CD8-positive, alpha-beta memory T cell (primary cell): ENCODE measurements at regions not wholly inside any gene's neighbourhood (a gene's known extent, or its start where the extent isn't known, plus 50 kb on each side); places are given as distances from the start of the nearest gene placed in this dataset.

Source experiments
- CTCF ChIA-PET: fragments of 350-600 bp; sonication (Branson Sonifier 250); formaldehyde crosslinking; loops from one replicate; lab custom pipeline; 2021; ENCODE audit warnings: antibody characterized with exemption; lab: Charles Lee
- POLR2A ChIA-PET: fragments of 350-600 bp; sonication (Branson Sonifier 250); formaldehyde crosslinking; loops from one replicate; lab custom pipeline; 2021; ENCODE audit warnings: antibody characterized with exemption; lab: Charles Lee
- DNase-seq, 5 donors: peaks; one replicate each; pipeline versions ENCODE4 v3.0.0 to v3.0.0-alpha.2; 2020 to 2022; ENCODE audit warnings: mixed read lengths in 1 of 5
- H3K27ac ChIP-seq: one replicate; pipeline ENCODE4 v1.7.0; 2013; ENCODE audit warnings: low read depth, mild to moderate bottlenecking, low read length, moderate library complexity
- H3K27me3 ChIP-seq: 2 replicates; pipeline ENCODE4 v1.7.0; 2013; ENCODE audit warnings: low read length, mild to moderate bottlenecking; ENCODE audit not compliant: insufficient read depth, poor library complexity, severe bottlenecking
- H3K36me3 ChIP-seq: 2 replicates; pipeline ENCODE4 v1.7.0; 2013; ENCODE audit warnings: mild to moderate bottlenecking, low read length, moderate library complexity; ENCODE audit not compliant: insufficient read depth
- H3K4me1 ChIP-seq: 2 replicates; pipeline ENCODE4 v1.7.0; 2013; ENCODE audit warnings: mild to moderate bottlenecking, low read length, moderate library complexity; ENCODE audit not compliant: insufficient read depth
- H3K4me3 ChIP-seq: 2 replicates; pipeline ENCODE4 v1.7.0; 2013; ENCODE audit warnings: mild to moderate bottlenecking, low read length
- H3K9me3 ChIP-seq: 2 replicates; pipeline ENCODE4 v1.7.0; 2013; ENCODE audit warnings: mild to moderate bottlenecking, low read length
- H3K27ac Mint-ChIP-seq, 8 donors: one replicate each; pipeline ENCODE4 v1.8.0; 2020 to 2021; ENCODE audit warnings: mixed read lengths in 8 of 8, mild to moderate bottlenecking in 6 of 8, inconsistent platforms in 3 of 8, moderate library complexity in 3 of 8
- H3K27me3 Mint-ChIP-seq, 2 donors: one replicate each; pipeline ENCODE4 v1.8.0; 2020 to 2021; ENCODE audit warnings: mixed read lengths in 2 of 2, mild to moderate bottlenecking in 1 of 2, moderate library complexity in 1 of 2
- H3K36me3 Mint-ChIP-seq, 3 donors: one replicate each; pipeline ENCODE4 v1.8.0; 2020 to 2021; ENCODE audit warnings: mixed read lengths in 3 of 3, inconsistent platforms in 1 of 3, mild to moderate bottlenecking in 1 of 3
- H3K4me1 Mint-ChIP-seq, 3 donors: one replicate each; pipeline ENCODE4 v1.8.0; 2020 to 2021; ENCODE audit warnings: mixed read lengths in 3 of 3, inconsistent platforms in 1 of 3, mild to moderate bottlenecking in 1 of 3
- H3K4me3 Mint-ChIP-seq, 7 donors: one replicate each; pipeline ENCODE4 v1.8.0; 2020 to 2021; ENCODE audit warnings: mixed read lengths in 7 of 7, mild to moderate bottlenecking in 6 of 7, moderate library complexity in 4 of 7, inconsistent platforms in 2 of 7
- H3K9me3 Mint-ChIP-seq, 5 donors: one replicate each; pipeline ENCODE4 v1.8.0; 2020 to 2022; ENCODE audit warnings: mixed read lengths in 5 of 5, mild to moderate bottlenecking in 3 of 5, moderate library complexity in 2 of 5, inconsistent platforms in 1 of 5

DNA sequence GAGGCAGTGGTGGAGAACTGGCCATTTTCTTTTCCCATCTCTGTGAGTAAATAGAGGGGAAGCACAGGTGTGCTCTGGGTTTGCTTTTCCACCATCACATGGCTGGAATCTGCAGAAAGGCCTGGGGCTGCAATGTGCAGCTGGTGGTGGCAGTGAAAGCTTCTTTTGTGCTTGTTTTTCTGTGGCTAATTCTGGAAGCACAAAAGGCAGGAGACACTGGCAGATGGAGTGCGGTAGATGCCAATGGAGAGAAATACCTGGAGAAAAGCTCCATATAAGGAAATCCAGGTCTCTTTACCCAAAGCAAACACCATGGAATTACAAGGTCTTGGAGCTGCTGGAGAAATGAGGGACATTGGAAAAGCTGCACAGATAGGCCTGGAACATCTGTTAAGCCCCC, 146.9 kb downstream of the HAPSTR1 start:
- DNase-seq, result no peak
- H3K4me3 ChIP-seq, result no peak overlapping the region
- H3K9me3 ChIP-seq, result no peaks in the 10 kb centered on the region
- ChIA-PET CTCF (no interaction called here), POLR2A (no interaction called here)
- Mint-ChIP-seq H3K27me3 (peaks cover 4 to 5% of the 10 kb centered on the region in 2 donors), H3K9me3 (peaks cover 0 to 7% (median 5%) of the 10 kb centered on the region in 5 donors), H3K4me1 (no peaks in the 10 kb centered on the region), H3K36me3 (no peaks in the 10 kb centered on the region), H3K27ac (no peak overlapping the region), H3K4me3 (no peak overlapping the region)
- no peaks in the 10 kb centered on the region for H3K27me3 ChIP-seq
- H3K36me3 ChIP-seq, result no peaks in the 10 kb centered on the region
- H3K4me1 ChIP-seq, result no peaks in the 10 kb centered on the region
- no peak overlapping the region for H3K27ac ChIP-seq

GRCh38 chr16:9241177-9241576, 149.7 kb downstream of the HAPSTR1 start:
- POLR2A ChIA-PET, result no interaction called here
- H3K36me3 Mint-ChIP-seq, result no peaks in the 10 kb centered on the region

DNA sequence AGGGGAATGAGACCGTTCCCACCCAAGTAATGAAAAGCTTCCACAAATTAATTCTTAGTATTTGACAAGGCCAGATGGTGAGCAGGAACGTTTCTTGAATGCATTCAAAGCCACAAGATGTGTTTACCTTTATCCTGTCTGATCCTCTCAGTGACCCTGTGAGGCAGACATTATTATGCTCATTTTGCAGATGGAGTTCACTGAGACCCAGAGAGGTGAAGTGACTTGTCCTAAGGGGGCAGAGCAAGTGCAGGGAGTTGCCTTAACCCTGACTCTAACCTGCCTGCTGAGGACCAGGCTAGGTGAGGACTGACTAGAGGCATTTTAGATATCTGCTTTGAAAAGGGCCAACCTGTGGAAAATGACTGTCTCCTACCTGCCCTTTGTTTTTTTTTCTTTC, 156.7 kb downstream of the HAPSTR1 start:
- no peaks in the 10 kb centered on the region for H3K9me3 Mint-ChIP-seq
- no peak overlapping the region for H3K4me3 Mint-ChIP-seq
- no peaks in the 10 kb centered on the region for H3K9me3 ChIP-seq
- POLR2A ChIA-PET, result no interaction called here
- H3K36me3 ChIP-seq, result no peaks in the 10 kb centered on the region
- no peak for DNase-seq
- no peak overlapping the region for H3K27ac Mint-ChIP-seq
- CTCF ChIA-PET, result no interaction called here
- H3K4me1 Mint-ChIP-seq, result no peaks in the 10 kb centered on the region
- peaks cover 7 to 9% of the 10 kb centered on the region in 2 donors for H3K27me3 Mint-ChIP-seq
- H3K4me3 ChIP-seq, result no peak overlapping the region
- no peaks in the 10 kb centered on the region for H3K36me3 Mint-ChIP-seq
- H3K27ac ChIP-seq, result no peak overlapping the region
- no peaks in the 10 kb centered on the region for H3K27me3 ChIP-seq
- no peaks in the 10 kb centered on the region for H3K4me1 ChIP-seq

More at GRCh38 chr16:9241177-9241576, 149.7 kb downstream of the HAPSTR1 start:
- H3K36me3 ChIP-seq, result no peaks in the 10 kb centered on the region
- H3K4me3 Mint-ChIP-seq, result no peak overlapping the region
- no peaks in the 10 kb centered on the region for H3K4me1 ChIP-seq
- no peaks in the 10 kb centered on the region for H3K4me1 Mint-ChIP-seq
- H3K27ac Mint-ChIP-seq, result no peak overlapping the region
- DNase-seq, result no peak
- no peaks in the 10 kb centered on the region for H3K27me3 ChIP-seq
- H3K4me3 ChIP-seq, result no peak overlapping the region
- H3K9me3 ChIP-seq, result no peaks in the 10 kb centered on the region
- peaks cover 0 to 7% (median 5%) of the 10 kb centered on the region in 5 donors for H3K9me3 Mint-ChIP-seq
- no peak overlapping the region for H3K27ac ChIP-seq
- CTCF ChIA-PET, result no interaction called here
- H3K27me3 Mint-ChIP-seq, result peaks cover 1 to 4% of the 10 kb centered on the region in 2 donors

GRCh38 chr16:9249534-9249933, 158.1 kb downstream of the HAPSTR1 start:
- no peaks in the 10 kb centered on the region for H3K4me1 ChIP-seq
- POLR2A ChIA-PET, result no interaction called here
- no peaks in the 10 kb centered on the region for H3K36me3 Mint-ChIP-seq
- H3K4me3 Mint-ChIP-seq, result no peak overlapping the region
- H3K9me3 Mint-ChIP-seq, result peaks cover 0 to 3% (median 0%) of the 10 kb centered on the region in 5 donors
- no peaks in the 10 kb centered on the region for H3K36me3 ChIP-seq
- no peaks in the 10 kb centered on the region for H3K4me1 Mint-ChIP-seq
- H3K27me3 Mint-ChIP-seq, result peaks cover 12 to 15% of the 10 kb centered on the region in 2 donors
- no peaks in the 10 kb centered on the region for H3K27me3 ChIP-seq
- DNase-seq, result no peak
- no peak overlapping the region for H3K27ac ChIP-seq
- H3K4me3 ChIP-seq, result no peak overlapping the region
- no peak overlapping the region for H3K27ac Mint-ChIP-seq
- H3K9me3 ChIP-seq, result no peaks in the 10 kb centered on the region
- CTCF ChIA-PET, result no interaction called here

DNA sequence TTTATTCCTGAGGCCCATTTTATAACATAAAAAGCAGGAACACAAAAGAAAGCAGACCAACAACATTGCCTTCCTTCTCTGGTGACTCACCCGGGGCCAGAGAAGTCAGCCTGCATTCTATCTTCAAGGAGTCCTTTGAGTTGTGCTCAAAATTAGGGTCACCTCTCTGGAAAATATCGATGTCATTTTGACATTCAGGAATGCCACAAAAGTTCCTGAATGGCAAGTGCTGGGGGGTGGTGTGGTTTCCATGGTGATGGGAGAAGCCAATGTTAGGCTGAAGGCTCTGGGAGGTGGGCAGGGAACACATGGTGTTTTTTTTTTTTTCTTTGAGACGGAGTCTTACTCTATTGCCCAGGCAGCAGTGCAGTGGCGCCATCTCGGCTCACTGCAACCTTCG, 159.6 kb downstream of the HAPSTR1 start:
- peaks cover 15 to 21% of the 10 kb centered on the region in 2 donors for H3K27me3 Mint-ChIP-seq
- peaks cover 0 to 3% (median 0%) of the 10 kb centered on the region in 5 donors for H3K9me3 Mint-ChIP-seq
- Histone ChIP-seq H3K4me1 (no peaks in the 10 kb centered on the region), H3K27me3 (no peaks in the 10 kb centered on the region), H3K36me3 (no peaks in the 10 kb centered on the region), H3K9me3 (no peaks in the 10 kb centered on the region), H3K27ac (no peak overlapping the region), H3K4me3 (no peak overlapping the region)
- no peaks in the 10 kb centered on the region for H3K4me1 Mint-ChIP-seq
- no peak overlapping the region for H3K27ac Mint-ChIP-seq
- ChIA-PET CTCF (no interaction called here), POLR2A (no interaction called here)
- H3K36me3 Mint-ChIP-seq, result no peaks in the 10 kb centered on the region
- no peak overlapping the region for H3K4me3 Mint-ChIP-seq
- DNase-seq, result no peak

DNA sequence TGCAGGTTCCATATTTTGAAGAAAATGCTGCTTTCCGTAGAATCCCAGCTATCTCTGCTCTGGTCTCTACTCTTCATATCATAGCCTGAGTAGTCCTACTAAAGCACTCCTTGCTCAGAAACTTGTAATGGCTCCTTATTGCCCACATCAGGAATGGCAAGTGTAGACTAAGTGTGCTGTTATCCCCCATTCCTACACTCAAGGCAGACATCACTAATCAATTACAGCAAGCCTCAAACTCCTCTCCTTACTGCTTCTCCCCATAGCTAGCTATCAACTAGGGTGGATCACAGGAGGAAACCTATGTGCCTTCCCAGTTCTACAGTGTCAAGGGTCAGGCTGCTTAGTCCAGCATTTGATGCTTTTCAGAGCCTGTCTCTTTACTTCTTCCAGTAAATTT, 163.4 kb downstream of the HAPSTR1 start:
- H3K27ac Mint-ChIP-seq, result no peak overlapping the region
- Histone ChIP-seq H3K4me1 (no peaks in the 10 kb centered on the region), H3K27ac (no peak overlapping the region), H3K27me3 (no peaks in the 10 kb centered on the region), H3K36me3 (no peaks in the 10 kb centered on the region), H3K4me3 (no peak overlapping the region), H3K9me3 (no peaks in the 10 kb centered on the region)
- H3K27me3 Mint-ChIP-seq, result peaks cover 13 to 39% of the 10 kb centered on the region in 2 donors
- H3K9me3 Mint-ChIP-seq, result peaks cover 0 to 3% (median under 1%) of the 10 kb centered on the region in 5 donors
- peaks cover 0 to 1% (median 0%) of the 10 kb centered on the region in 3 donors for H3K36me3 Mint-ChIP-seq
- H3K4me1 Mint-ChIP-seq, result peaks cover 0 to 1% (median 0%) of the 10 kb centered on the region in 3 donors
- ChIA-PET CTCF (no interaction called here), POLR2A (no interaction called here)
- no peak overlapping the region for H3K4me3 Mint-ChIP-seq
- DNase-seq, result no peak

DNA sequence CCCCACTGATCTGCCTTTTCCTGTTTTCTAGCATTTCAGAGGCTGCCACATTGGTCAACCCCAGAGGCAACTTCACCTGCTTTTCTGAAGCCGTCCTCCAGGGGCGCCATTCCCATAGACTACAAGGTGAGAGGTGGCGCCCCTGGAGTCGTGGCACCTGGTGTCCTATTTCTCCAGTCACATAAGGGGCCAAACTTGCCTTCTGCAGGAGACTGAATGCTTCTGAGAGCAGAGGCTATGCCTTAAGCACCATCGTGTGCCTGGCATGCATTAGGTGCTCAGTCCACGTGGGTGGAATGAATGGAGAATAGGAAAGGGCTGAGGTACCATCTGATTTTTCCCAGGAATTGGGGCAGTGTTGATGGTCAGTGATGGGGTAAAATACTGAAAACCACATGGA, 164.8 kb downstream of the HAPSTR1 start:
- peaks cover 0 to 3% (median 0%) of the 10 kb centered on the region in 3 donors for H3K36me3 Mint-ChIP-seq
- CTCF ChIA-PET, result no interaction called here

DNA sequence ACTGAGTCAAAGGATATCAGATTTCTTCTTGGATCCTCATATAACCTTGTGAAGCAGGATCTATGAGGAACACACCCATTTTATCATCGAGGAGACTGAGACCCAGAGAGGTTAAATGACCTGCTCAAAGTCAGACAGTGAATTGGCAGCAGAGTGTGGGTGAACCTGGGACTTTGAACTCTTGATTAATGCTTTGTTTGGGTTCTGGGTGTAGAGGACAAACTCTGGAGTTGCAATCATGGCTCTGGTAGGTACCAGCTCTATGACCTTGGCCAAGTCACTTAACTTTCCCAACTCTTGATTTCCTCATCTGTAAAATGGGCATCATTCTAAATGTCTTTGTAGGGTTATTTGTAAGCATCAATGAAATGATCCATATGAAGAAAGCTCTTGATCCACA, 166.4 kb downstream of the HAPSTR1 start:
- Histone ChIP-seq H3K4me3 (no peak overlapping the region), H3K4me1 (no peaks in the 10 kb centered on the region), H3K27ac (no peak overlapping the region), H3K36me3 (no peaks in the 10 kb centered on the region), H3K27me3 (no peaks in the 10 kb centered on the region), H3K9me3 (no peaks in the 10 kb centered on the region)
- Mint-ChIP-seq H3K27ac (no peak overlapping the region), H3K9me3 (peaks cover 0 to 3% (median 2%) of the 10 kb centered on the region in 5 donors), H3K4me3 (no peak overlapping the region), H3K36me3 (peaks cover 0 to 3% (median 0%) of the 10 kb centered on the region in 3 donors), H3K4me1 (peaks cover 0 to 1% (median 0%) of the 10 kb centered on the region in 3 donors), H3K27me3 (peaks cover 6 to 33% of the 10 kb centered on the region in 2 donors)
- ChIA-PET POLR2A (no interaction called here), CTCF (interaction anchor here (1.0 kb wide), 1 partner anchor 11 kb away, joined by 3 read pairs; no protein-coding TSS in a partner anchor)
- DNase-seq, result no peak

More for the DNA sequence above, 164.8 kb downstream of the HAPSTR1 start:
- Histone ChIP-seq H3K9me3 (no peaks in the 10 kb centered on the region), H3K4me1 (no peaks in the 10 kb centered on the region), H3K4me3 (no peak overlapping the region), H3K36me3 (no peaks in the 10 kb centered on the region), H3K27ac (no peak overlapping the region), H3K27me3 (no peaks in the 10 kb centered on the region)
- Mint-ChIP-seq H3K27ac (no peak overlapping the region), H3K9me3 (peaks cover 0 to 3% (median 2%) of the 10 kb centered on the region in 5 donors), H3K4me3 (no peak overlapping the region), H3K4me1 (peaks cover 0 to 1% (median 0%) of the 10 kb centered on the region in 3 donors), H3K27me3 (peaks cover 13 to 39% of the 10 kb centered on the region in 2 donors)
- POLR2A ChIA-PET, result no interaction called here
- DNase-seq, result no peak
